NCI-H128 (cell line): ENCODE measurements at regions not wholly inside any gene's neighbourhood (a gene's known extent, or its start where the extent isn't known, plus 50 kb on each side); places are given as distances from the start of the nearest gene placed in this dataset.
"Not testable (repeated sequence)": the region's sequence is repeated elsewhere in the genome, so short reads cannot be mapped to it uniquely, and the experiment has no call there.

Experiments
- DNase-seq: peaks from one replicate; lab custom pipeline; 2025; ENCODE audit not compliant: unreplicated experiment; lab: John Stamatoyannopoulos, UW

- not testable (repeated sequence) for DNase-seq
Observed at GRCh38 chr9:93879662-93880407, 75.3 kb downstream of the BARX1 start.

- DNase-seq: no peak
Observed at GRCh38 chr9:93875330-93875729, 79.8 kb downstream of the BARX1 start.

DNA sequence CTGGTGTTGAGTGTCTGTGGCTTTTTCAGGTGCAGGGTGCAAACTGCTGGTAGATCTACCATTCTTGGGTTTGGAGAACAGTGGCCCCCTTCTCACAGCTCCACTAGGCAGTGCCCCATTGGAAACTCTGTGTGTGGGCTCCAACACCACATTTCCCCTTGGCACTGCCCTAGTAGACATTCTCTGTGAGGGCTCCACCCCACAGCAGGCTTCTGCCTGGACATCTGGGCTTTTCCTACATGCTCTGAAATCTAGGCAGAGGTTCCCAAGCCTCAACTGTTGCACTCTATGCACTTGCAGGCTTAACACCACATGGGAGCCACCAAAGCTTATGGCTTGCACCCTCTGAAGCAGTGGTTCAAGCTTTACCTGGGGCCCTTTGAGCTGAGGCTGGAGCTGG, 80.9 kb downstream of the BARX1 start:
- no peak for DNase-seq

GRCh38 chr9:93871286-93871685, 83.9 kb downstream of the BARX1 start:
- DNase-seq: no peak

DNA sequence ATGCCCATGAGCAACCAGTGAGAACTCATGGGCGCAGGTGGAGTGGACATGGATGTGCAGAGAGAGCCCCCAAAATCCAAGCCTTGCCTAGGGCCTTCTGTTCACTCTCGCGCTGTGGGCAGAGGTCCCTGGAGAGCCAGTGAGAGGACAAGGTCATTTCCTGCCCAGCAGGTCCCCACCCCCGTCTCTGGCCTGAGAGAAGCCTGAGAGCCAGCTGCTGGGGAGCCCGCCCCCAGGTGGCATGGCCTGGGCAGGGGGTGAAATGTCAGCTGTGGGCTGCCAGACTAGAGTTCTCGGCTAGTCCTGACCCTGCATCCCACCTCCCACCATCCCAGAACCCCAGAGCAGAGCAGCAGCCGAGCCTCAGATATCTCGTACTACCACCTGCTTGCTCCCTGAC, 85.3 kb downstream of the BARX1 start:
- DNase-seq: no peak

- DNase-seq: no peak
Observed at GRCh38 chr9:93869088-93869487, 86.1 kb downstream of the BARX1 start.

- DNase-seq: no peak
Observed at GRCh38 chr9:93865716-93866115, 89.4 kb downstream of the BARX1 start.

- no peak for DNase-seq
Observed at GRCh38 chr9:93865245-93865644, 89.9 kb downstream of the BARX1 start.

GRCh38 chr9:93864840-93865239, 90.3 kb downstream of the BARX1 start:
- no peak for DNase-seq

DNA sequence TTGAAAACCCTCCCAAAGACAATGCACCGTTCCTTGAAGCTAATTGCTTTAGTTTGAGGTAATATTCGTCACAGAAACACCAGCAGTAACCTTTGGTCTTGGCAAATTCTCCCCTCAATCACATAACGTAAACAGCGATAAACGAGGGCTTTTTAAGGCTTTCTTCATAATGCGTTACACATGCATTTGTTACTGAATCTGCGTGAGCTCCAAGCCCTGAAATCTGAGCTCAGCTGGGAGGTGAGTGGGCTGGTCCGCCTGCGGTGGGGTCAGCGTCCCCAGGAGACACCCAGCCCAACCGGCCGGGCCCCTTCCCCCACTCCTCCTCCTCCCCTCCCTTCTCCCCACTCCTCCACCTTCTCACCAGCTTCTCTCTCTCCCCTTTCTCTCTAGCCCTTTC, 91.1 kb downstream of the BARX1 start:
- no peak for DNase-seq

GRCh38 chr9:93862877-93863545, 92.1 kb downstream of the BARX1 start:
- no peak for DNase-seq

DNA sequence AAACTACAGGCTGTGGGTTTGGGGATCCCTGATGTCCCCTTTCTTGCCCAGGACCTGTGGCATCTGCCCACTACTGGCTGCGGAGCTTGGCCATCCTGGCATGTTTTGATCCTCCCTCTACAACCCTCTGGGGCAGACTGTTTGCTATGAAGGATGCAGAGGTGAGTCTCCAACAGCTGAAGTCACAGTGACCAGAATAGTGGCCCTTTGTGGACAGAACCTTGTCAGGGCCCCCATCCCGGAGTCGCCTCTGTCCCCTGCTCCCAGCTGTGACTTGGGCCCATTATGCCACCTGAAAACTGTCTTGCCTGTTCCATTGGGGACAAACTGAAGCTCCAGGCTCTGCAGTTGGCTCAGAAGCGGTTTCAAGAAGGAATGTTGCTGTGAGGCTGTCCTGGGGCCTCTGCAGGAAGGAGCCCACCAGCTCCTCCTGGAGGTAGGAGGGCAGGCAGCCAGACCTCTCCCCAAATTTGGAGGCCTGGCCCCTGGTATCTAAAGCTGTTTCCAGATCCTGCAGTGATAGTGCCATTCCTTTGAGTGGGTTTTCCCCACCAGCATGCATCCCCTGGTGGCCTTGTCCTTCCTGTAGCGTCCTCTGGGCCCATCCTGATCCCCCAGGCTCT, 93.3 kb downstream of the BARX1 start:
- no peak for DNase-seq

GRCh38 chr9:93860694-93861658, 94.2 kb downstream of the BARX1 start:
- no peak for DNase-seq

DNA sequence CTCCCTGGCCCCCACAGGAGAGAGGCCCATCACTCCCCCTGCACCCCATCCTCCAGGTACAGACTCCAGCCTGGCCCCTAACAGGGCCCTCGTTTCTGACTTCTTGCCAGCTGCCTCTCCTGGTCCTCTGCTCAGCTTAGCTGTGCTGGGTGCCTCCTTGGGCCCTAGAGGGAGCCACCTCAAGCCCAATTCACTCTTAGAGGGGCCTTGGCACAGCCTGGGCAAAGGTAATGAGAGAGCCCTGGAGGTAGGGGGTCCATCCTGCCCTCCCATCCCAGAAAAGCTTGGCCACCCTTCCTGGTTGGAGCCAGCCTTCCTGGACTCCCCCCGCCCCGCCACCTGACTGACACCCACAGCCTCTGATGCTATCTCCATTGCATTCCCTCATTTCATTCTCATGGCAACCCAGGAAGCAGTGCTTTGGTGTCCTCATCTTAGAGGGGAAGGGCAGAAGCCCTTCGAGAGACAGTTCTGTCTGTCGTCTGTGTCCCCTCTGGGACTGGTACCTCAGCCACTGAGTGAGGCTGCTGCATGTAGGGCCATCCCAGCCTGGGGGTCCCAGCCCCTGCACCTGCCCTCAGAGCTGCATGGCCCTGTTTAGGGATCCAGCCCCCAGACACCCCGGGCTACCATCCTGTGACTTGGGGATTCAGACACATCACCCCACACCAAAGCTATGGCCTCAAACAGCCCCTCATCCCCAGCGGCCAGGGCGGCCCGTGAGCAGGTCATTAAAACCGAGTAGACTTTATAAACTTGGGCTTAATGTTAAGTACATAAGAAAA, 95.5 kb downstream of the BARX1 start:
- DNase-seq: no peak

- DNase-seq: no peak
Observed at GRCh38 chr9:93857528-93857927, 97.6 kb downstream of the BARX1 start.

- DNase-seq: no peak
Observed at GRCh38 chr9:93852728-93853127, 102.4 kb downstream of the BARX1 start.

- DNase-seq: no peak
Observed at GRCh38 chr9:93846349-93846748, 108.8 kb downstream of the BARX1 start.

GRCh38 chr9:93843396-93843795, 111.8 kb downstream of the BARX1 start:
- DNase-seq: no peak

- DNase-seq: no peak
Observed at GRCh38 chr9:93830606-93831005, 124.5 kb downstream of the BARX1 start.

GRCh38 chr9:93830012-93830596, 125.1 kb downstream of the BARX1 start:
- DNase-seq: no peak
